Bone marrow (tissue), 2 donors: ENCODE measurements at regions not wholly inside any gene's neighbourhood (a gene's known extent, or its start where the extent isn't known, plus 50 kb on each side); places are given as distances from the start of the nearest gene placed in this dataset.
"Not testable (repeated sequence)": the region's sequence is repeated elsewhere in the genome, so short reads cannot be mapped to it uniquely, and the experiment has no call there.

Experiments used
- DNase-seq, 2 donors: peaks; one replicate each; lab custom pipeline; 2025; lab: John Stamatoyannopoulos, UW

DNA sequence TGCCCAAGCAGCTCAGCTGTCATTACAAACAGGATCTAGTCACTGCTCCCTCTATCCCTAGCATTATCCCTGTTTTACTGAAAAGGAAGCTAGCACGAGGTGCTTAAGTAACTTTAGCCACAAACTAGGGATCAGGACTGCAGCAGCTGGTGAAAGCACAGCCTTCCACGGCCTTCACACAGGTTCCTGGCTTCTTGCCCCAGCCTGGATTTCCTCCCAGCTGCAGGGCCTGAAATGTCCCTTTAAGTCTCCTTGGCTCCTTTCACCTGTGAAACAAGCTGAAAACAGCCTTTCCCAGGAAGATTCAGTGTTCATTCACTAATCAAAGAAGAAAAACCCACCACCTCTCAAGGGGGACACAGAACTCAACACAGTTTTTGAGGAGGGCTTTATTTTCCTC lies 754.5 kb downstream of the DIAPH3 start:
- no peak for DNase-seq

DNA sequence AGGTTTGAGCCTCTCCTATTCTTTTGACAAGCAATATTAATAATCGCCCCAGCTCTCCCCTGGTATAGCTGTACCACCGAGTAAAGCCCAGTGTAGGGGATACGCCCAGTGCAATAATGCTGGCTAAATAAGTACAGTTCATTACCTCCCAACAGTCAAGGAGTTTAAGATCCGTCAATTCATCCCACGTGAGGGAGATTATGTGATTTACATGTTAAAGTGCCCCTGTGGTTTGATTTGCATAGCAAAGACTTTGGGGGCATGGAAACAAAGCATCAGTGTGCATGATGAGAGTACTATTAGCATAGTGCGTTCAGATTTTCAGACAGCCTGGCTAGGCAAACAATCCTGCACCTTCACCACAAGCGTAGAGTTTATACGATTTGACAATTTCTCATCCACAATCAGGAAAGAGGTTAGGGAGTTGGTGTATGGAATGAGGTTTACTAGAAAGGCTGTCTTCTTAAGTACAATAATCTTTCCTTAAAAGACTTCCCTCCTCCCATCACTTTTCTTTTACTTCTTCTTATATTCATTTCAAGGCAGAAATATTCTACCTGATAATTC lies 754.0 kb downstream of the DIAPH3 start:
- no peak for DNase-seq

GRCh38 chr13:59413126-59413525 lies 750.6 kb downstream of the DIAPH3 start:
- DNase-seq: peak in 1 of 2 donors; percentile 57

GRCh38 chr13:59414006-59414405 lies 749.7 kb downstream of the DIAPH3 start:
- no peak for DNase-seq

- no peak for DNase-seq
These were observed 748.2 kb downstream of the DIAPH3 start for GRCh38 chr13:59415498-59415897.

DNA sequence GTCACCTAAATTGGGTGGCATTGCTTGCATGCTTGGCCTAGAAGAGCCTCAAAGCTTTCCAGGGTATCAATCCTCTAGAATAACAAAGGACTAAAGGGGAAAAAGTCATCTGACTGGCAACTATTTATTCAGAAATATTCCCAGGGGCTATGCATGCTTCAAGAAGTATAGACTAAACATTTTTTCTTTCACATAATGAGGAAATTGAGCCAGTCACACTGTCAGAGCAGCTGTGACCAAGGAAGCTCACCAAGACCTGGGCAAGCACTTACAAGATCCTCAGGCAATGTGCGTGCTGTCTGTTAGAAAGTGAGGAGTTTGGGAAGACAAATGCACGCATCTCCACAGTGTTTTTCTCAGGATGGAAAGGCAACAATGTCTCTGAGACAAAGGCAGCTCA lies 747.2 kb downstream of the DIAPH3 start:
- no peak for DNase-seq

GRCh38 chr13:59422646-59423045 lies 741.1 kb downstream of the DIAPH3 start:
- DNase-seq: no peak

GRCh38 chr13:59423708-59424340 lies 739.9 kb downstream of the DIAPH3 start:
- DNase-seq: no peak

DNA sequence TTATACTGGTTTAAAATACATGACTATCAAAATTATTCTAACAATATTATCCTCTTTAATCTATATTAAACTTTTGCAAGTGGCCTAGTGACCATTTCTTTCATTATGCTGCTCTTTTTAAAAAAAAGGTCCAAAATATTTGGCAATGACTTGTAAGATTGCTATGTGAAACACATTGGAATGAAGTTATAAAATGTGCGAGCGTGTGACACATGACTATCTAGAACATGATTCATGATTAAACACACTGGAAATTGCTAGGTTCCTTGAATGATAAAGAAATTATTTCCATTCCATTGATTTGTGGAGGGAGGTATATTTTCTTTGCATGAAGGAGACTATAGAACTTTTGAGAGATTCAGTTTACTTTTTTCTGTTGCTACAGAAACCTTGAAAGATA lies 739.1 kb downstream of the DIAPH3 start:
- no peak for DNase-seq

- no peak for DNase-seq
These were observed 738.5 kb downstream of the DIAPH3 start for GRCh38 chr13:59425211-59425741.

GRCh38 chr13:59435024-59435423 lies 728.7 kb downstream of the DIAPH3 start:
- DNase-seq: no peak

GRCh38 chr13:59437544-59438301 lies 726.0 kb downstream of the DIAPH3 start:
- no peak for DNase-seq

- DNase-seq: no peak
These were observed 723.8 kb downstream of the DIAPH3 start for GRCh38 chr13:59439776-59440428.

DNA sequence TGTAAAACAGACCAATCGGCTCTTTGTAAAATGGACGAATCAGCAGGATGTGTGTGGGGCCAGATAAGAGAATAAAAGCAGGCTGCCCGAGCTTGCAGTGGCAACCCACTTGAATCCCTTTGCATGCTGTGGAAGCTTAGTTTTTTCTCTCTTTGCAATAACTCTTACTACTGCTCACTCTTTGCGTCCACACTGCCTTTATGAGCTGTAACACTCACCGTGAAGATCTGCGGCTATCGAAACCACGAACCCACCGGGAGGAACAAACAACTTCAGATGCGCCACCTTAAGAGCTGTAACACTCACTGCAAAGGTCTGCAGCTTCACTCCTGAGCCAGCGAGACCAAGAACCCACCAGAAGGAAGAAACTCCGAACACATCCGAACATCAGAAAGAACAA lies 722.7 kb downstream of the DIAPH3 start:
- DNase-seq: not testable (repeated sequence)

DNA sequence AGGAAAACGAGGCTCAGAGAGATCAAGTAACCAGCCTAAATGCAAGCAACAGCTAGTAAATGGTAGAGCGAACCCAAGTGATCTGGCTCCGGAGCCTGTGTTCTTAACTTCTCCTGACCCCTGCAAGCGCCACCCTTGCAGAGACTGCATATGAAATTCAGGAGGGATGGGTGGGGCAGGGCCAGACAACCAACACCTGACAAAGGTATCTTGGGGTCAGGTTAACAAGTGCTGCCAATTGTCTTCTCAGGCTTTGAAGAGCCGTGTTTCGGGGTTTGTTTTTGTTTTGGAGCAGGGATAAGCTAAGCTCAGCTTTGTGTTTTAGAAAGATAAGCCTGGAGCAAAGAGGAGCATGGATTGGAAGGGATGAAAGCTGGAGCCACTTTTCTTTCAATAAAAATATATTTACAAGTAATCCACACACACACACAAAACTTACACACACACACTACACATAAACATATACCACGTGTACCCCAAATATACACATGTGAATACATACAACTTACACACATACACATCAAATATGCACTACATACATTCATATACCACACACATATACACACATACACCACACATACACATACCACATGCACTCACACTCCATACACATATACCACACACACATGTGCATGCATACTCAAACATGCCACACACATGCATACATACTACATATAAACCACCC lies 722.0 kb downstream of the DIAPH3 start:
- no peak for DNase-seq

- no peak for DNase-seq
These were observed 721.3 kb downstream of the DIAPH3 start for GRCh38 chr13:59442461-59442860.

DNA sequence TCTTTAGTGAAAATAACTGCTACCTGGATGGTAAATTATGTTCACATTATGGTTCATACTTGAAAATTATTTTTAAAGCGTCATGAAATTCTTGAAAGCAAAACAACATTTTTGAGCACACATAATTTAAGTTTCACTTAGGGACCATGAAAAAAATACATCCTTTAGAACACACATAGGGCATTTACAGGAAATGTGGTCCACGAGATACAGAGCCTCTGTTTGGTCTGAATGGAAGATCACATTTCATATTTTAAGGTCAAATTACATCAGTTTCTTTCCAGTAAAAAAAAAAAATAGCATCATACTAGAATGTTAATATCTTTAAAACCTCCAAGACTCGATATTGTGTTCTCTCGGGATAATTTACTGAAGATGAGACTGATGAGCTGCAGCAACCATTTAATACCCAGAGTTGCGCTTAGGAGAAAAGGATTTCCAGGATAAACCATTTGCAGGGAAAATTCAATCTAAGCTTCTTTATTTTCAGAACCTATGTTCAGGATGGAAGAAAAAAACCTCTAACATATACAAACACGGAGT lies 720.7 kb downstream of the DIAPH3 start:
- peak in 1 of 2 donors; percentile 4 for DNase-seq

GRCh38 chr13:59444210-59444857 lies 719.4 kb downstream of the DIAPH3 start:
- no peak for DNase-seq

GRCh38 chr13:59445812-59446211 lies 717.9 kb downstream of the DIAPH3 start:
- DNase-seq: no peak

DNA sequence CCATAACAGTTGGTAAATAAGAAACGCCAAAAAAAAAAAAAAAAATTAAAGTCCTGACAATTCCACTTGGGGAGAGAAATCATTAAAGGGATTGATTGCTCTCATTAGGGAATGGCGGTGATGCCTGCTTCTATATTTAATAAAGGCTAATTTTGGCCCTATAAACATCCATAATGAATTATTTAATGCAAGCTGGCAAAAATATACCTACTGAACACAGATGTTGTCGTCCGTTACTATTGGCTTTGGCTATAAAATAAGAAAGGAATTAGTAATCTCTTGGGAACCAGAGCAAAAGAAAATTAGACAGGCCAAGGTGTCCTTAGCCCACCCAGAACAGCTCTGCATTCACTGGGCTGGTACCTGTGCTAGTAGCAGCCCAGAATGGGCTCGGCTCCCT lies 717.3 kb downstream of the DIAPH3 start:
- no peak for DNase-seq

DNA sequence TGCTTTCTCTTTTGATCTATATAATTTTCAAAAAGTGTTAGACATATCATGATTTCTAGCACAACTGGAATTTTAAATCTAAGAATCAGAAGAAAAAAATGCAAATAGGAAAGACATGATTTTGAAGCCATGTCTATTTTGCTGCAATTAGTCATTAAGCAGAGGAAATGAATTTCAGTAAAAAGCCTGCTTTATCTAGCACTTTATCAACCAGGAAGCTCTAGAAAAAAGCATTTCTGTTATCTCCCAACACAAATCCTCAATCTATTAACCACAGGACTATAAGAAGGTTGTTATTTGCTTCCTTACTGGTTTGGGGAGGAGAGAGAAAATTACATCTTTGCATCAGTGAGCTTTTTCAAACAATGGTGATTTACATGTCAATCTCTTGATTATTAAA lies 716.7 kb downstream of the DIAPH3 start:
- DNase-seq: no peak
